ENCODE measurements at regions not wholly inside any gene's neighbourhood (a gene's known extent, or its start where the extent isn't known, plus 50 kb on each side); places are given as distances from the start of the nearest gene placed in this dataset.

DNA sequence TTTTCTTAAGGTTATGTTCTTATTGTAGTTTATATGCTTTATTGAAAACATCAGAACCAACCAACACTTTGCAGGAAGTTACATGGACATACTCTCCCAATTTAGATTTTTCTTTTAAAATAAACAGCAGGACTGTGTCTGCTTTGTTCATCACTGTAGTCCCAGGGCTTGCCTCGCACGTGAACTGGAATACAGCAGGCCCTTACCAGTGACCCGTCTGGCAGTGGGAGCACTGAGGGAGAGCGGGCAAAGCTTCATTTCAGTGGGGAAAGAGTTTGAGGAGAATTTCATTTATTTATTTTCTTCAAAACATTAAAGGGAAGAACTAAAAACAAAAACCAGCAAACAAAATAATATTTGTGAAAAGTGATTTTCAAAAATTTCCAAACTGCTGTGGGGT lies 230.8 kb downstream of the PAX1 start:
- no peak for DNase-seq

- no peak for DNase-seq
Measured at GRCh38 chr20:21933526-21933925, 228.1 kb downstream of the PAX1 start.

GRCh38 chr20:21921251-21921650 lies 215.8 kb downstream of the PAX1 start:
- no peak for DNase-seq

GRCh38 chr20:21920211-21920610 lies 214.7 kb downstream of the PAX1 start:
- no peak for DNase-seq

- DNase-seq, result no peak
Measured at GRCh38 chr20:21918398-21918797, 212.9 kb downstream of the PAX1 start.

GRCh38 chr20:21902391-21902790 lies 196.9 kb downstream of the PAX1 start:
- DNase-seq, result no peak

DNA sequence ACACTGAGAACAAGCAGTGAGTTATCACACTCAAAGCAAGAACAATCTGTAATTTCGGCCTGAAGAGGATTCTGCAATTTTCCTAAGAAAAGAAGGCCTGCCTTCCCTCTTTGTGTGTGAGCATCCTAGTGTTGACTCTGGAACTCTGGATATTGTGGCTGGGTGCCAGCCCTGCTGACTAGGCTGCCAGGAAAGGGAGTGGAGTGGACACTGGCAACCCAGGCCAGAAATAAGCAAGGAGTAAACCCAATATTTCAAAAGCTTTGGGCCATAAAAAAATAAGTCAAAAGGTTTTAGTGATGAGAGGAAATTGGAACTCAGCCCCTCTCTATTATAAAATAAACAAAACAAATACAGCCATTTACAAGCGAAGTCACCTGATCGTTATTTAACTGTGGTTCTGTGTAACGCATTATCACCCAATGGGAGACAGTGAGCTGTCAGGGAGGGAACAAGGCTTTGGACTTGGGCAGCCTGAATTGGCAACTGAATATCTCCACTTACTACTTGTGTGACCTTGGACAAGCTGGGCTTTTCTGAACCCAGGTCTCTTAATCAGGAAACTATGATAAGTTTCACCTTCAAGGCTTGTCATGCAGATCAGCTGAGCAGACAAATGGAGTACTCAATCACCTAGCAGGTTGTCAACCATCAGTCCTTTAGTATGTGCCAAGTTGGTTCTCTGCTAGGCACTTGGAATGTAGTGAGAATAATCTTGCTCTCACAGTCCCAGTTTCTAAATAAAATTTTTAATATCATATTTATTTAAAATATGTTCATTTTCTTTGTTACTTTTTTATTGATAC lies 196.2 kb downstream of the PAX1 start:
- DNase-seq, result no peak

DNA sequence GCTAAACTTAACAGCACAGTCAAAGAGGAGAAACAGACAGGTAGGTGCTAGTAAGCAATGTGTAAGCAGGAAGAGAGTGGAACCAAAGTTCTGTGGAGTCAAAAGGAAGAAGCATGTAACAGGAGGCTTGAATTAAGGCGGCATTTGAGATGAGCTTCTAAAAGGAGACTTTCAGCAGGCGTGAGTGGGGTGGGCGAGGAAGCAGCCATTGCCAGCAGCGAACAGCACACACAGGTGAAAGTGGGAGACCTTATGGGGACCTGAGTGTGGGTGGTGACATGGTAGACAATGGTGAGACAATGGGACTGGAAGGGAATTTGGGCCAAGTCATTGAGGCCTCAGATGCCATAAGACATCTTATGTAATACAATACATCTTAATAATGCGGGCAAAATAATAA lies 195.0 kb downstream of the PAX1 start:
- no peak for DNase-seq

DNA sequence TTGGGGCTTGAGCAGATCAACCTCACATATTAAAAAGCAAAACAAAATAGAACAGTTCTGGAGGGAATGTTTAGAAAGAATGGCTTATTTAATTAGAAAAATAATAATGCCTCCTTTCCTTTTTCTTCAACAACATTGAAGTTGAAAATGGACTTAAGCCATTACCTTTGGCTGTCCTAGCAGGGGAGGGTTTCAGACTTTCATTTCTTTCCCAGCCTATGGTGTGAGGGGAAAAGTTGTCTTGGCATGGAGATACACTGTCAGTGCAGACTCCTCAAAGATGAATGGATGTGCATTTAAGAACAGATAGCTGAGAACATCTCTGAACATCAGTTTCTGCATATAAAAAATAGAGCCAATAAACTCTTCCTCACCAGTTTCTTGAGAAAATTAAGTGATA lies 169.5 kb downstream of the PAX1 start:
- no peak for DNase-seq

- DNase-seq, result no peak
Measured at GRCh38 chr20:21874127-21874526, 168.7 kb downstream of the PAX1 start.

DNA sequence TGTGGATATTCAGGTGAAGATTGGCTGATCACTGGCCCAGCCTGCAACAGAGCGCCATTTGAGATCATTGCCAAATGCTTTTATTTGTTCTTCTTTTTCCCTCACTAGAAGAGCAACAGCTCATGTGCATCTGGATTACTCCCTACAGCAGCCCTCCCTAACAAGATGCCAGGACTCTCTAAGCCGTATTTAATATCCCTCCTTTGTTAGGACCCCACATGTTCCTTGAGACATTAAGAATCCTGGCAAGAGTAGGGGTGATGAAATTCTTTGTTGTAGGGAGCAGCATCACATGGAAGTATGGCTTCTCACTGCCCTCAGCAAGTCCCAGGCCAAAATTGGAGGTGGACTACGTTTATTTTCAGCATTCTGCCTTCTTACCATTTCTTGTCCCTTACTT lies 167.8 kb downstream of the PAX1 start:
- DNase-seq, result no peak

DNA sequence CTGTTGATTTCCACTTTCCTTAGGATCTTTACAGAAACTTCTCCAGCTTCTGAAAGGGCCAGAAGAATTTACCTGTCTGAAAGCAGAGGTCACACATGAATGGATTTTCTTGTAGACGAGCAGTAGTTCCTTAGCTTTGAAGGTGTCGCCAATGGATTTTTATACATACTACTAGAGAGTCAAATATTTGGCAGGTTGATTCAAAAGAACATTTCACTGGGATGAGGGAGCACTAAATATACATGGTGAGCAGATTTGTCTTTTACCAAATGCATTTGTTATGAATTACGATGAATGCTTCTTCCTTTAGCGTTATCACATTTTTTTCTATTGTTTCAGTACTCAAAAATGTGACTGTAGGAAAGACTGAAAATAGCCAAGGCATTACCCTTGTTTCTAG lies 162.3 kb downstream of the PAX1 start:
- DNase-seq, result no peak

DNA sequence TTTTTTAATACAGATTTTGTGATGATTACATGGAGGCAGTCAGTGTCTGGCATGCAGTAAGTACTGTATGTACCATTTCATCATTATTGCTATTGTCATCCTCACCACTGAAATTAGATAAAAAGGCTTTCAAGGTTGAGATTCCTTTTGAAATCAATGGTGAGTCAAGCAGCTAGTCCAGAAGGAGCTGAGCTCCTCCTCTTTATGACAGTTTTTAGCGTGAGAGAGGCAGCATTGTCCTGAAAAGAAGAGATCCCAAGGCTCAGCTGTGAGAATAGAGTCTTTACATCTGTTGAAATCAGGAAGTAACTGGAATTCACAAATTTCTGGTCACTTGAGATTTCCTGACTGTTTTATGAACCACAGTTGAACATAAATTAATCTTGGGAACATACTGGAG lies 161.9 kb downstream of the PAX1 start:
- DNase-seq, result no peak

DNA sequence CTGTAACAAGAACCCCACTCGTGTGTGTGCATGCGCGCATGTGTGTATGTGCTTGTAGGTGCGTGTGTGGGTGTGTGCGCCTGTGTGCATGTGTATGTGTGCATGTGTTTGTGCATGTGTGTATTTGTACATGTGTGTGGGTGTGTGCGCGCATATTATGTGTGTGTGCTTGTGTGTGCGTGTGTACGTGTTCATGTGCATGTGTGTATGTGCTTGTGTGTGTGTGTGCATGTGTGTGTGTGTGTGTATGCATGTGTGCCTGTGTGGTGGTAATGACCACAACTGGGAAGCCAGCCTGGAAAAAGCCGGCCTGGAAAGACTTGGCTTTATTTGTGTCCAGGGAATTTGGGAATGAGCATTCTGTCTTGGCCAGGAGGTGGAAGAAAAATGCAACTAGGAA lies 157.5 kb downstream of the PAX1 start:
- DNase-seq, result no peak

GRCh38 chr20:21862259-21862946 lies 156.9 kb downstream of the PAX1 start:
- DNase-seq, result no peak

GRCh38 chr20:21840991-21841390 lies 135.5 kb downstream of the PAX1 start:
- DNase-seq, result no peak

GRCh38 chr20:21839982-21840381 lies 134.5 kb downstream of the PAX1 start:
- DNase-seq, result no peak

DNA sequence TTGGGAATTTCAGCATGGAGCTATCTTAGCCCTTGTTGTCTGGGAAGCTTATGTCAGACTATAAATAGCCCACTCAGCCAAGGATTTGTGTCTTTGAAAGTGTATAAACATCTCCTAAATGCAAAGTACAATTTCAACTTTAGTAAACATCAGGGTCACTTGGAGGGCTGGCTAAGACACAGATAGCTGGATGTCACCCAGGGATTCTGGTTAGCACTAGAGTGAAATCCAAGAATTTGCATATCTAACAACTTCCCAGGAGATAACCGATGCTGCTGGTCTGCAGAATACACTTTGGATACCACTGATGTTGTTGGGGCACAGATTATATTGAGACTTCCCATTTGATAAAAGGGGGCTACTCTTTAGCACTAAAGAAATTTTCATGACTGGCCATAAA lies 130.9 kb downstream of the PAX1 start:
- no peak for DNase-seq

DNA sequence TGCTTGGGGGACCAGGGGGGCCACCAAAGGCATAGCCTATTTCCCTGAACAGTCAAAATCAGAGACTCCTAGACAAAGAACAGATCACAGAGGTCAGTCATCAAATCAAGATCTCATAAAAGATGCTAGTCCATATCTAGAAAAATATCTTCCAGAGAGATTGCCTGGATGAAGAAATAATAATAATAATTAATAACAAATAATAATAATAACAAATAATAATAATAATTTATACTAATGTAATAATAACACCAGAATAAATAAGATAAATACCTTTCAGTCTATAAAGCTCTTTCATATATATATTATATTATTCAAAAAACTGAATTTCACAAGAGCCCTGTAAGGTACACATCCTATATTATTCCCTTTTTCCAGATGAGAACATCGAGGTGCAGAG lies 129.6 kb downstream of the PAX1 start:
- DNase-seq, result no peak

DNA sequence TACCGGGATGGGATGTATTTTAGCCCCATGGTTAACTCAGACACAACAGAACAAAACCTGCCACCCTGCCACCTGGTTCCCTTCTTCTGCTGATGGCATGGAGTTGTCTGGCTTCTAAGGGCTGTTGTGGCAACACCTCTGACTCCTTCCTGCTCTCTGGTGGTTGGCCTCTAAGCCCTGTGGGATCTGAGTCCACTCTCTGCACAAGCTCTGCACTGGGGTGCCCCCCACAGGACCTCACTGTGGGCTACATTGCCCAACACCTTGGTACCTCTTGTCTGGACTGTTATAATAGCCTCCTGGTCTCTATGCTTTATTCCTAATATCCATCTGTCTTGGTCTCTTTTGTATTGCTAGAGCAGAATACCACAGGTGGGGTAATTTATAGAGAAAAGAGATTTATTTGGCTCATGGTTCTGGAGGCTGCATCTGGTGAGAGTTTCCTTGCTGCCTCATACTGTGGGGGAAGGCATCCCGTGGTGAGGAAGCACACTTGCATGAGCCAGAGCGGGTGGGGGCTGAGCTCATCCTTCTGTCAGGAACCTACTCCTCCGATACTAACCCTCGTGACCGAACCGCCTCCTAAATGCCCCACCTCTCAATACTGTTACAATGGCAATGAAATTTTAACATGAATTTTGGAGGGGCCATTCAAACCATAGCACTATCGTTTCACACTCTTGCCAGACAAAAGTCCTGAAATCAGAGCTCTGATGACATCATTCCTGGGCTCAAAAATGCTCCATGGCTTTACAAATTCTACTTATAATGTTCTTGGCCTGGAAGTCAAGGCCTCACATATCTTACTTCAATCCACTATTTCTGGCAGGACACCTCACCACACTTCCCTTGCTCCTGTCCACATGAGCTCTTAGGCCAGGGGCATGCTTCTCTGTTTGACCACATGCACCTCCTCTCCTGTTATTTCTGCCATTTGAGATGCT lies 127.2 kb downstream of the PAX1 start:
- no peak for DNase-seq

DNA sequence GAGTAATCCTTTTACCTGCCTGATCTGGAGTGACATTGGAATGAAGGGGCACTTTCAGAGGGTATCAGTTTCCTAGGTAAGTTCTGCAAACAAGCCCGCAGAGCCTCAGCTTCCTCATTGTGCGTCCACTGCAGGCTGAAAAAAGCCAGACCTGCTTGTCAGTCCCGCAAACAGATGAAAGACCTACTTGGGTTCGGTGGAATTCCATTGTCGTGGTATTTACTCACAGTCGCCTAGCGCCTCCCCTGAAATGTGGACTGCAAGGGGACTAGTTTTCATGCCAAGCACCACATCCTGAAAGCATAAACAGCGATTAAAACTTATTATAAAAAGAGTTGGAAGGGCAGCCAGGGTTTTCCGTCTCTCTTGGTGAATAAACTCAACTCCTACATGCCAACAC lies 121.5 kb downstream of the PAX1 start:
- no peak for DNase-seq

GRCh38 chr20:21821358-21821757 lies 115.9 kb downstream of the PAX1 start:
- no peak for DNase-seq

DNA sequence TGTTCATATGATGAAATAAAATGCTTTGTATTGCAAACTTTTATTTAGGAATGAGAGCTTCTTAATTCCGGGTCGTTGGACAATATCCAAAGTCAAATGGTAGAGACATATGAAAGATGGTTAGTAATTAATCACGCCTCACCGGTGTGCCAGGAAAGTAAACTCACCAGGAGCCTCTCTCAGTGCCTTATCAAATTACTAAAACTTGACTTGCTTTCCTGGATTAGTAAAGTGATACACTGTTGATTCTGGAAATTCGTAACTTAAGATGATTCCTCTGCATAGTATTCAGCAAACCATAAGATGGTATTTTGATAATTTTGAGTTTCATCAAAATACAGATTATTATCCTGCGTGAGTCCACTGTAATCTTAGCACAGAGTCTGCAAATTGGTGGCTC lies 115.2 kb downstream of the PAX1 start:
- no peak for DNase-seq

- DNase-seq, result no peak
Measured at GRCh38 chr20:21820045-21820444, 114.6 kb downstream of the PAX1 start.

All from activated gamma-delta T cell treated with Interleukin-2 at 50 U/mL for 16 hours (primary cell).